HG03565 (cell line): ENCODE measurements at regions not wholly inside any gene's neighbourhood (a gene's known extent, or its start where the extent isn't known, plus 50 kb on each side); places are given as distances from the start of the nearest gene placed in this dataset.

Experiments used
- ATAC-seq: cut with Tn5 transposase; IDR thresholded peaks from one replicate; pipeline ENCODE4 v1.9.1; 2021; ENCODE audit warnings: mild to moderate bottlenecking, moderate library complexity; ENCODE audit not compliant: unreplicated experiment

DNA sequence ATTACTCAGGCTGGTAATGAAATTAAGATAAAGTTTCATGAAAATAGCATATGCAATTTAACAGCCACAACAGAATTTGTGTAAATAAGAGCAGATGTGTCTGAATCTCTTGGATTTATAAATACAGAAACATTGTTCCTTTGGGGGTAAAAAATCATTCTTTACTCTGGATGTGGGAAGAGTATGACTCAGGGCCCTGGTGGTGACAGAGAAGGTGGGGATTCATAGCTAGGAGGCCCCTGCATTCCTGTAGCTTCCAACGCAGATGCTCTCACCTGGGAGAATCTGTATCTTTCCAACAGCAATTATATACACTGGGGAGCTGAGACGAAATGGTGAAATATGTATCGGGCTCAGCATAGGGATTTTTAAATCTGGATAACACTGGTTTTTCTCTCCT lies 167.6 kb upstream of the CADPS start:
- no peak for ATAC-seq

DNA sequence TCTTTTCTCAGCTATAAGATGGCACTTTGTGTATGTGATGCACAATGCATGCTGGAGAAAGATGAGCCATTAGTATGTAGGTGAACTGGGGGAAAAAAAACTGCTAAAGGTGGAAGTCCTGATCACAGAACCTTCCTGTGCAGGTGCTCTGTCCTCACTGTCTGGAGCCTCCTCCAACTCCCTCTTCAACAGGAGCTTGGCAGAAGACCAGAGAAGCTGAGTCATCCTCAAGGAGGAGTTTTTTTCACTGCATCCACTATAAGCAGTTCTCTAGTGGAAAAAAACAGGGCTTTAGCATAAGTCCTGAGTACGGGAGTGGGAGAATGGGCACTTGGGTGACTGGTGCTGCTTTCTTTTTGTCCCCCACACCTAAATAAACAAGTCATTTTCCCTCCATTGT lies 168.4 kb upstream of the CADPS start:
- no peak for ATAC-seq

DNA sequence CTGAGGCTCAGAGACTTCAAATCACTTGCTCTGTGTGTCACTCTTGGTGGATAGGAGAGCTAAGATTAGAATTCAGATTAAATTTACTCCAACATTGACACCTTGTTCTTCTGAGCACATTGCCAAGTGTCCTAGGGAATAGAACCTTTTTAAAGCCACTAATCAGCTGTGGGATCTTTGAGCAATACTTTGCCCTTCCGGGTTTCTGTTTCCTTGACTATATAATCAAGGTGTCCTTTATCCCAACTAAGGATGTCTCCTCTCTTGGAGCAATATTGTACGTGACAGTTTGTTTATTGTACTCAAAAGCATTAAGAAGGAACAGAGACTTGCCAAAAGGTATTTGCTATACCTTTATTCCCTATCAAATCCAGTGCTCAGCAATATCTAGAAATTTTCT lies 170.9 kb upstream of the CADPS start:
- ATAC-seq, result no peak

DNA sequence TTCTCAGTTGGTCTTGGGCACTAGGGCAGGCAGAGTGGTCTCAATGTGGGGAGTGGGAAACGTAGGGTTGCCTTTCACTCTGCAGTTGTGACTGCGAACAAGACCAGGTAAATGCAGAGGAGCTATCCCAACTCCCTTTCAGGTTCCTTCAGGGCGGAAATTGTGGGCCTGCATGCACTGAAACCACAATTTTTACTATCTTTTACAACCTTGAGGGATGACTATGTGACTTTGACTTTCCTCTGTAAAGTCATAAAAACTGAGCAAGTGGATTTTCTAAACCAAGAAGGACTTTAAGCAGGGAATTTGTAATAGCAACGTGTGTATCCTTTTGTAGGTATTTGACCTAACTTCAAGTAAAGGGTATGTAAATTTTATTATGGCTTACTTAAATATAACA lies 171.4 kb upstream of the CADPS start:
- ATAC-seq, result no peak

DNA sequence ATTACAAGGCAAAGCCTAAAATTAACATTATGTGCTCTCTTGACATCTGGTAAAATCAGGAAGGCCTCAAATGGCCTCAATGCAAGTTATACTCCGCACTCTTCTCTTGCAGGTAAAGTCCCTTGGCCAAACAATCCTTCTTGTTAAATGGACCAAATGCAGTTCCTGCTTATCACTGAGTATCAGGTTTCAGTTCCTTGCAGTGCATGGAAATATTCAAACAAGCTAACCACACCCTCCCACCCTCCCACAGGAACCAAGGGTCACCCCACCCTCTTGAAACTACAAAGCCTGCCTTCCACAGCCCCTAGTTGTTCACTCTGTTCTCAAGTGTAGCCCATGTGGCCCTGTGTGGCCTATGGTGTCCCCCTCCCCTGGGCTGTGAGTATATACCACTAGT lies 171.9 kb upstream of the CADPS start:
- no peak for ATAC-seq

DNA sequence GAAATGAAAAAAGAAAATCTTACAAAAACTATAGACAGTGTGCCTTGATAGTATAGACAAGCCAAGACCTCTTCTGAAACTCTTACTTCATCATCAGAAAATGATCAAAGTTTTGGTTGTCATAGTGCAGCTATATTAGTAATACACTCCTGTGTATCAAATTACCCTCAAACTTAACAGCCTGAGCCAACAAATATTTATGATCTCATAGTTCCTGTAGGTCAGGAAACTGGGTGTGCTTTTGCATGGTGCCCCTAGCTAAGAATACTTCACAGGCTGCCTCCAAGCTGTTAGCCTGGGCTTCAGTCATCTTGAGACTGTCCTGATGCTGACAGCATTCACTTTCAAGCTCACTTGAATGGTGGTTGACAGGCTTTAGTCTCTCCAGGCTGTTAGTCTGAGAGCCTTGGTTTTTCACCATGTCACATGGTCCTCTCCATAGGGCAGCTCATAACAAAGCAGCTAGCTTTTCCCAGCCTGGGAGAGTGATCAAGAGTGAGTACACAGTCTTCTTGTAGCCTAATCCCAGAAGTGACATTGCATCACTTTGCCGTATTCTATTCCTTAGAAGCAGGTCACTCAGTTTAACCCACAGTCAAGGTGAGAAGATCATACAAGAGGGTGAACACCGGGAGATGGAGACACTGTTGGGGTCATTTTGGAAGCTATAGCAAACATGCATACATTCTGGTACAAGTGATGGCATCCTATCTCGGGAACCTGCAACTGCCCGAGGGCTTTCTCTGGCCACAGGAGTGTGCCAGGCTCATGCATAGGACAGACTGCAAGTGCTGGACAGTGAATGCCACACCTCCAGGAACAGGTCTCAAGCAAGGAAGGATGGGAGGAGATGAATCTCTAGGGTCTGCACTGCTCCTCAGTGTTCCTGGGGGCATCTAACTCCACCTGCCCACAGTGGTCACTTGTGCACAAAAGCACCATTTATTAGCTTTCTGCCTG lies 173.4 kb upstream of the CADPS start:
- no peak for ATAC-seq

DNA sequence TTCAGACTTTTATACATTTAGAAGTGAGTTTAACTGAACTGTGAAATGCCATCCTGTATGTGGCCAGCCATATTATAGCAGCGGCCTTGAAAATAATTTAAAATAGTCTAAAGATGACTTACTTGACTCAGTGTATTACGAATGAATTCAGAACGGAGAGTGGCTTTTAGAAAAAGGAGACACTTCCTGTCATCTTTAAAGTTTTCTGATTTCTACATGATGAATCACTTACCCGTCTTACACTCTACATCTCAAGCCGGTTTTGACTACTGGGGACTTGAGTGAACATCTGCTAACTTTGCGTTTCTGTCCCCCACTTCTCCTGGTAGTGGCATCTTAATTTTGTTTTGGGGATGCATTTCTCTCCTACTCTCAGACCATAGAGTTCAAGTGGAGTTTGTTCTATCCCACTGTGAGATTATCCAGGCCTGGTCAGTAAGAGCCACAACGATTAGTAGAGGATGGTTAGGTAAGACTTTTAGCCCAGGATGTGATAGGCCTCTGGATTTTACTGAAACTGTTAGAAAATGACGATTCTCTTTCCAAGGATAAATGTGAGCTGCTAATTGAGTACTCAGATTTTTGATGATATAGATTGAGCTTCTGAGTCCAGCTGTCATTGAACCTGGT lies 175.4 kb upstream of the CADPS start:
- no peak for ATAC-seq

DNA sequence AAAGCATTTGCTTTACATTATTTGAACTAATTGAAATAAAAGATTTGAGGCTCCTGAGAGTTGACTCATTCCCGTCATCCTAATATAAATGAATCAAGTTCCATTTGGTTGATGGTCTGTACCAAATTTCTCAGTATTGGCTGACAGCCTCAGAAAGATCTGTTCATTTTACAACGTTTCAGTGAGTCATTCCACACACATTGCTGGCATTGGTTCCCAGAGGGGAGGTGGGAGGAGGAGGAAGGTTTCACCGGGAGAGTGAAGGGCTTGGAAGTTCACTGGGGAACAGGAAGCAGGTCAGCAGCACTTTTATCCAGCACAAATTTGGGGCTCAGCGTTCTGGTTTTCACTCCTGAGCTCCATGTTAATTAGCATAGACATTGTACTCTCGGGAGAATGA lies 176.7 kb upstream of the CADPS start:
- ATAC-seq, result no peak

DNA sequence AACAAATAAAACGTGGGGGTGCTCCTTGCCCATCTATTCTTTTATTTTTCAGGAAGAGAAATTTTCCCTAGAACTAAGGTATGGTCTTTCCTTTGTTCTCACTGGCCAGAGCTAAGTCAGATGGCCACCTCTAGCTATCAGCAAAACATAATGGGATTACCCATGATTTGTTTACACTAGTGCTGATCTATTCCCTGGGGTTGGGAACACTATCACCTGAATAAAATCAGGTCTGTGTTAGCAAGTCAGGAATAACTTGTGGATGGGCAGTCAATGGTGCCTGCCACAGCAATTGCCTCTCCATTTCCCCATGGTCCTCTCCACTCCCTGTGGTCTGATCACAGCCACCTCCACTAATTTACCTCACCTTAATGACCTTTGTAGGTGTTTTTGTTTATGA lies 181.7 kb upstream of the CADPS start:
- no peak for ATAC-seq

DNA sequence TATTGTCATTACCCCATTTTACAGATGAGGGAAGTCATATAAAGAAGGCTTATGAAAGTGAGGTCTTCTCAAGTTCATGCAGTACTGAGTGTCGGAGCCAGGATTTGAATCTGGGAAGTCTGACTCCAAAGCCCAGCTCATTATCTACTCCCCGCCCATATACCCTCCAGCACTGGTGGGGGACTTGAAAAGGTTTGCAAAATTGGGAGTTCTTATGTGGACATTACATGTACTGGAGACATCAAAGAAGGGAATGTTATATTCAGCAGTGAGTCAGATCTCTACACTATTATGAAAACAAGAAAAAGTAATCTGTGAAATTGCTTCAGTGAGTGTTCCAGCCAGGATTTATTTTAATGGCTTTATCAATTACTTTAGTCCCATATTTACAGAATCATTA lies 185.2 kb upstream of the CADPS start:
- ATAC-seq, result no peak

DNA sequence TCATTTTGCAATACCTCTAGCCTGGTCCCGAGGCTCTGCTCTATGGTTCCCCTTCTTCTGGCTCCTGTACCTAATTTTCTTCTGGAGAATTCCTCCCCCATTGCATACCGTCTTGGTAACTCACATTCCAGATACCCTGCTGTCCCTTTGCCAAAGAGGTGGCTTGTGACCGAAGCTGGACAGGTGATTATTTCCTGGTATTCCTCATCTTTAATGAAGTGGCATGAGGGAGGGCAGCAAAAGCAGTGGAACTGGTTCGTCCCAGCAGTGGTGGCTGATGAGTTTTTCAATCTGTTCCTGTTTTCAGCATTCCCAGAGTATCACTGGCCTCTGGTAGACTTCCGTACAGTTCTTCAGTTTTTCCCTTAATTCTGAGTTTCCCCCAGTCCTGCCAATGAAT lies 186.2 kb upstream of the CADPS start:
- no peak for ATAC-seq

DNA sequence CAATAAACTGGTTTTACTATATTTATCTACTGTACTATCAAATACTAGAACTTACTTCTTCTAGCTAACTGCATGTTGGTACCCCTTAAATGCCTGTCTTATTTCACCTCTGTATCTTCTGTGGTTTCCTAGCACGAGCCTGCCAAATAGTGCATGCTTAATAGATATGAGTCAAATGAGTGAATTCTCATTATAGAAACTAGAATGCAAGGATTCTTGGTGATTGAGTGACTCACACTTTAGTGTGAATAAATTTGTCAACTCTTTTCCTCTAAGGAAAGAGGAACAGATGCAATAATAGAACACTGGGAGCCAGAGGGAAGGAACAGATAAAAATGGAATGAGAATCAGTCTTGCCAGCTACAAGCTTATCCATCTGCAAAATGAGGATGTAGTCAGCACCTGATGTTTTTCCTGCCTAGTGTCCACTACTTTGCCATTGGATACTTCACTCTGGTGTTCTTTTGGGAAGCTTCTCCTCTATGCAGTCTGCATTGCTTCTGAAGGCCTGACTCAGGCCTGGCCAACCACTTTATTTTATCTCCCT lies 189.1 kb upstream of the CADPS start:
- ATAC-seq, result no peak

DNA sequence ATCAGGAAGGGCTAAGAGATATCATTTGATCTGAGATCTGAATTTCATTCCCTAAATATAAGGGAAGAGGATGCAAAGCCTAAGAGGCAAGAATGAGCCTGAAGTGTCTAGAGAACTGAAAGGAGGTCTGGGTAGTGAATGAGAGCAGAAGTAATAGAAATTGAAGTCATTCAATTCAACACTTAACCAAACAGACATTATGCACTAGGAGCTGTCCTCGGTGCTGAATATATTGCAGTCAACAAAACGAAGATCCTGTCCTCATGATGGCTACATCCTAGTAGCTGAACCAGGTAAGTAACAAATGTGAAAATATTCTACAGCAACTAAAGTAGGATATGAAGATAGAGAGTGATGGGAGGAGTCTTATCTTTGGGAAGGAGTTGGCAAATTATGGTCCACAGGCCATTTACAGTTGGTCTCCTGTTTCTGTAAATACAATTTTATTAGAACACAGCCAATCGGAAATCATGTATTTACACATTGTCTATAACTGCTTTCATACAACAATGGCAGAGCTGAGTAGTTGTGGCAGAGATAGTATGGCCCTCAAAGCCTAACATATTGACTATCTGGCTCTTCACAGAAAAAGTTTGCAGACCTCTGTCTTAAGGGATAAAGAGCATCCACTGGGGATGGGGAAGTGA lies 192.9 kb upstream of the CADPS start:
- no peak for ATAC-seq

DNA sequence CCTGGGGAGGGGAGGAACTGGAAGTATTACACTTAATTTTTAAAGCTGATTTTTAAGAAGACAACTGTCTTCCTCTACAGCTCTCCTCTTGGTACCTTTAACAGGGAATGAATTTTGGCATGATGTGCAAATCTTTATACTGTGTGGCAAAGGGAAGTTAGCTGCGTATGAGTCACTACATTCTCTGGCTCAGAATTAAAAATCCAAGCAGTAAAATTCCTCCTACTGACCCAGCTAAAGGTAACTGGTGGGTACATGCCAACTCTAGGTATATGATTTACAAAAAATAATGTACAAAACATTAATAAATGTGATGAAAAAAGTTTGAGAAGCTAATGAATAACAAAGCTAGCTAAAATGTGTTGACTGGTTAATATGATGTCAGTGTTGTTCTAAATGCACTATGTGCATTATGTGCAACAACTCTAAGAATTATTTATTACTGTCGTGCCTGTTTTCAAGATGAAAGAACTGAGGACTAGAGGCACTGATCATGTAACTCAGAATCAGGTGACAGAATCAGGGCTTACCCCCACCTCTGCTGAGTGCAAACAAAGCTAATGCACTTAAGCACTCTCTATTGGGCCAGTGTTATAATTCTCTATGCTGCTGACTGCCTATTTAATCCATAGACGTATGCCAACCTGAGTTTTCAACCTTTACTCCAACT lies 194.7 kb upstream of the CADPS start:
- no peak for ATAC-seq

DNA sequence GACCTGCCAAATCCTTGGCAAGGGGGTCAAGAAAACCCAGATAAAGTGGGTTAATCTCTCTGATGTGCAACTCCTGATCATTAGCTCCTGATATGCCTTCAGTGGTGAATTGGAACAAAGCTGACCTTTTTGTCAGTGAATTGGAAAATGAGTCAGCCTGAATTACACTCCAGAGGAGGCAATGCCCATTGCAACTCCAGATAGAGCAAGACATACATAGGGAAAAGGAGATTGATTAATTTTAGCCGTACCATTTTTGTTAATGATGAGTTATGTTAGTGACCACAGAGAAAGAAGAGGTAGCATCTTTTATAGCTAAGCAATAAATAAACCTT lies 195.2 kb upstream of the CADPS start:
- no peak for ATAC-seq

DNA sequence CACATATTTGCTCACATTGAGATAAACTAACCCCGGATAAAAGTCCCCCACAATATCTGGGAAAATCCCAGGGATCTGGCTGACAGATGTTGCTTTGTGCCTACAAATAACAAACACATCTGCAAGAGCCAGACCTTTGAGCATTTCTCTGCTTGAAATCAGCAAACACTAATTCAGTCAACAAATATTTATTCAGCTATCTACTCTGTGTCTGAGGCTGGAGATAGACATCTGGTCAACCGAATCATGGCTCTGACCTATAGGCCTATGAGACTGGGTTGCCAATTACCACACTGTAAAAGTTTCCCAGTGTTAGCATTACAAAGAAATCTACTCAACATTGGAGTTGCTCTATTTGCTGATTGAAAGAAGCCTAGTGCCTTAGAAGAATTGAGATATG lies 201.1 kb upstream of the CADPS start:
- no peak for ATAC-seq

DNA sequence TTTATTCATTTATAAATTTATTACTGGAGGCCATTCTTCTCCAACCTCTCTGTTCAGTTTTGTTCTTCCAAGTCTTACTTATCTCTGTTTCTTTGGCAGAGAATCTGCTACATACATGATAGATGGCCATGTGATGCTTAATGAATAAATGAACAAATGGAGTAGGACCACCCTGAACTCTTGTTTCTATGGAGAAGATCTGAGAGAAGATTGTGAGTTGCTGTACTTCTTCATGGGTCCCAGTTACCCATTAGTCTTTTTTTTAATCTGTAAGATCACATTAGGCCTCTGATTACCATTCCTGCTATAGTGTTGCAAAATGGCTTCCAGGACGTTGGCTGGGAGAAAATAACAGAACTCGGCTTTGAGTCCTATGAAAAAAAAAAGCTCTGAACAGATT lies 191.9 kb upstream of the SYNPR start:
- ATAC-seq, result no peak

DNA sequence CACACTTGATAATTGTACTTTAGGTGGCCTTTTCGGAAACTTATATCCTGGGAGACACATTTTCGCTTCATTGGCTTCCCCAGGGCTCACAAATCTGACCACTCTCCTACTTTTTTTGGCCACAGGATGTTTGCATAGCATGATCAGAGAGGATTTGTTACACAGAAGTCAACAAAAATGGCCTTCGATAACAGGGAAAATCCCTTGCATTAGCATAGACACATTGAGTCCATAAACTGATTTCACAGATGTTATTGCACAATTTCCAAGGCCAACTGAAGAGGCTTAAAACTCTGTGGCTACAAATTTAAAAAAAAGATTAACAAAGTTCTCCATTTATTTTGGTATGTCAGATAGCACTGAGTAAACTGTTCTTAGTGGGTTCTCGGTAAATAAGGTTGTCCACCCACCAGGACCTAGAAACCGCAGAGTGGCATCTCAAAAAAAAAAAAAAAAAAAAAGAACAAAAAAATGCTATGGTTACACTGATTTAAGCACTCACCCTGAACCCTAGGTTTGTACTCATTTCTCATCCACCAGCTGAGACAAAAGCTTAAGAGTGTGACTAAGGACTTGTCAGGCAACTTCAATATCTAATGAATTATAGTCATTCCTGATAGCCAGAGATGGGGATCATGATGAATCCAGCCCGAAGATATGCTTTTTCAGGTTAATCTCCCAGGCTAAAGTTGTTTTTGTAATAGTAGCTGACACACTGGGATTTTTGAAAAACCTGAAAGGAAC lies 188.9 kb upstream of the SYNPR start:
- ATAC-seq, result no peak

DNA sequence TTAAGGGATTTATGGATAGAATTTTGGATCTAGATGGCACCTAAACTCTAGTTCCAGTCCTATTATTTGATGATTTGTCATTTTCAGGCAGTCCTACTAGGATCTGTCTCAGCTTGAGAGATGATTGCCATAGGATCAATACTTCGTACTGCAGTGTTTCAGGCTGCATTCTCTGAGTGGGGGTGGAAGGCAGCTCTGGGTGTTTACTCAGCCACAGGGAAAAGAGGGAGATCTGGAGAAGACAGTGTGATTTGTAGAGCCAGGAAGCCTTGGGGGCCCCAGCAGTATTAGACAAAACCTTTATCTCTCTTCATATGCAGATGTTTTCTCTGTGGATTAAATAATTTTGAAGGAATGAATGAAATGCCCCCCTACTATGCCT lies 188.4 kb upstream of the SYNPR start:
- no peak for ATAC-seq

DNA sequence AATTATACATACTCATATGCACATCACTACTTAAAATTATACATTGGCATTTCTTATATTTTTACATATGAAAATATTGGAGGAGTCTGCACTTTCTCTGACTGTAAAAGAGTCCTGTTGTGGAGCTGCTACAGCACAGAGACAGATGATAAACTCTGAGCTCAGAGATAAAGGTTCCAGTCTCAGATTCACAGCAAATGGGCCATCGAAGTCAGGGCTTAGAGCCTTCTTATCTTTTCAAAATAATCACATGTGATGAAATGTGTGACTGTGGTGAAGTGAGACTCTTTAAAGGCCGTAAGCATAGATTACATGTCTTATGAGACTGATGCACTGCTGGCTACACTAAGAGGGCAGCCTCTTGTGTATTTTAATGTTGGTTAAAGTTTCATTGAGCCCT lies 187.5 kb upstream of the SYNPR start:
- ATAC-seq, result no peak

DNA sequence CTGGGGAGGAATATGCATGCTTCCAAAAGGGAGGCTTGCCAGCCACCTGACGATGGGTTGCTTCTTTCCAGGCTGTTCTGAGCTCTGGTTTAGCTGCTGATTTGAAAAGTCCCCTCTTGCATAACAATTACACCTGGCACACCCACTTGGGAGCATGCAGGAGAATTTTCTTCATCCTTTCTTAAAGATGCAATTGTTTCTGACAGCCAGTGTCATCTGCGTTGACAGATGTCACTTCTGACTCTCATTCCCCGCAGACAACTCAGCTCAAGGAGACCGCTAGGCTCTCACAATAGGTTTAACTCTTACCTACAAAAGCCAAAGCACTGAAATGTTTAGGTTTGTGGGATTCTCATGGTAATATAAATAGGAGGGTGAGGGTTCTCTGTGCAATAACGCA lies 185.6 kb upstream of the SYNPR start:
- ATAC-seq, result no peak
